ENCODE measurements at regions not wholly inside any gene's neighbourhood (a gene's known extent, or its start where the extent isn't known, plus 50 kb on each side); places are given as distances from the start of the nearest gene placed in this dataset.

GRCh38 chr5:139733698-139734538 is 61.7 kb upstream of the PSD2 start:
- no peak for FAIRE-seq

GRCh38 chr5:139734539-139734916 is 61.1 kb upstream of the PSD2 start:
- FAIRE-seq, result no peak
- no peak for DNase-seq (ENCODE audit: low spot score)

More at GRCh38 chr5:139733698-139734538, 61.7 kb upstream of the PSD2 start:
- DNase-seq (ENCODE audit: low spot score), result peak; percentile 49

GRCh38 chr5:139738193-139739149 is 57.1 kb upstream of the PSD2 start:
- FAIRE-seq (no peak), DNase-seq (ENCODE audit: low spot score) (no peak)

- FAIRE-seq, result peak; percentile 50
- no peak for DNase-seq (ENCODE audit: low spot score)
Observed at GRCh38 chr5:139739150-139739974, 56.2 kb upstream of the PSD2 start.

GRCh38 chr5:139740138-139740991 is 55.2 kb upstream of the PSD2 start:
- no peak for DNase-seq (ENCODE audit: low spot score)
- FAIRE-seq, result no peak

DNA sequence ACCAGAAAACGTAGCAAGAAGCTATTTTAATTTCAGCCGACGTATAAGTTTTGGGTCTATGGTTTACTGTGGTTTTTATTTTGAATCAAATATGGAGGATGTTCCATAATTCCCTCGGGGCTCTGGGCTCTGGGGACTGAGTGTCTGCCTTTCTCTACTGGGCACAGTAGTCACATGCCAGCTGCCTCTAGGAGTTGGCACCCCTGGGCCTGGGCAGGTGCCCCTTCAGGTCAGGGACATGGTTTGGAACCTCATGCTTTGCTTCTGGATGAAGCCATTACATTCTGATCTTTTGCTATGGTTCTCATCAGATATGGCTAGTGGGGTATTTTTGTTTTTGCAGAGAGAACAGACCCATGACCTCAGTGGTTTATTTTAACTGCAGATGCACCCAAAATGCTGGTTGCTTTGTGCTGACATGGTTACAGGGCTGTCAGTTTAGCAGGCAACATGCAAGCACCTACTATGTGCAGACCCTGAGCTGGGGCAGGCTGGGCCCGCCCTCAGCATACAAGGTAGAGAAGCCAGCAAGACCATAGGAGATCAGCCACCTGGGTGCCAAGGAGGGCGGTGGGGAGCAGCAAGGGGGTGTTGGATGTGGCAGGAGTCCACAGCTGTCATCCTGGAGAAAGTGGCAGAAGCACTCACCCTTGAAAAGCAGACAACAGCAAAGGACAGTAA is 54.5 kb upstream of the PSD2 start:
- FAIRE-seq, result no peak

GRCh38 chr5:139741823-139742172 is 53.8 kb upstream of the PSD2 start:
- FAIRE-seq (no peak), DNase-seq (ENCODE audit: low spot score) (no peak)

More for the DNA sequence above, 54.5 kb upstream of the PSD2 start:
- no peak for DNase-seq (ENCODE audit: low spot score)

DNA sequence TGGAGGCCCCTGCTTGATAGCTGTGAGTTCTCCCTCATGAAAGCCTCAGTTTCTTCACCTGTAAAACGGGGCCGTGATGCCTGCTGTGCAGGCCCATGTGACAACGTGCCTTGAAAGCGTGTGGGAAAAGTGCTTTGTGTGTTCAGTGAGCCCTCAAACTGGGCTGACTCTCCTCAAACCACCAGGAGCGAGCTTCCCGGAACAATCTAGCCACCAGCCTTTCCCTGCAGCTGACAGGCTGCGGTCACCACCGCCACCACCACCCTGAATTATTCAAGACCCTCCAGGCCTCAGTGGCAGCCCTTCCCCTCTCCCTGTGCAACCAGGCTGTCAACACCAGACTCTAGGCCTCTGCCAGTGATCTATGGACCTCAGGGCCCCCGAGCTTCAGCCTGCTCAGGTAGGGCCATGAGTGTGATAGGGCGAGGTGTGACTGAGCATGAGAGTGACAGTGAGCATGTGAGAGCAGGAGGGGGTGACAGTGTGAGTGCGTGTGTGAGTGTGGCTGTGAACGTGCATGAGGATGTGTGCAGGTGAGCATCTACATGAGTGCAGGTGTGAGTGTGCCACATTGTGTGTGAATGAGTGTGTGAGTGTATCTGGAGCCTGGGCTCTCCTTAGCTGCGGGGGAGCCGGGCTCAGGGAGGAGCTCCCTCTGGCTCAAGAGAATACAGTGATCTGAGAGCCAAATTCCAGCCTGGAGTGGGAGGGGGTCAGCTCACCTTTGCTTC is 53.3 kb upstream of the PSD2 start:
- FAIRE-seq, result no peak
- no peak for DNase-seq (ENCODE audit: low spot score)

GRCh38 chr5:139743001-139743771 is 52.4 kb upstream of the PSD2 start:
- DNase-seq (ENCODE audit: low spot score) (no peak), FAIRE-seq (no peak)

GRCh38 chr5:139743804-139744203 is 51.8 kb upstream of the PSD2 start:
- DNase-seq (ENCODE audit: low spot score) (no peak), FAIRE-seq (no peak)

DNA sequence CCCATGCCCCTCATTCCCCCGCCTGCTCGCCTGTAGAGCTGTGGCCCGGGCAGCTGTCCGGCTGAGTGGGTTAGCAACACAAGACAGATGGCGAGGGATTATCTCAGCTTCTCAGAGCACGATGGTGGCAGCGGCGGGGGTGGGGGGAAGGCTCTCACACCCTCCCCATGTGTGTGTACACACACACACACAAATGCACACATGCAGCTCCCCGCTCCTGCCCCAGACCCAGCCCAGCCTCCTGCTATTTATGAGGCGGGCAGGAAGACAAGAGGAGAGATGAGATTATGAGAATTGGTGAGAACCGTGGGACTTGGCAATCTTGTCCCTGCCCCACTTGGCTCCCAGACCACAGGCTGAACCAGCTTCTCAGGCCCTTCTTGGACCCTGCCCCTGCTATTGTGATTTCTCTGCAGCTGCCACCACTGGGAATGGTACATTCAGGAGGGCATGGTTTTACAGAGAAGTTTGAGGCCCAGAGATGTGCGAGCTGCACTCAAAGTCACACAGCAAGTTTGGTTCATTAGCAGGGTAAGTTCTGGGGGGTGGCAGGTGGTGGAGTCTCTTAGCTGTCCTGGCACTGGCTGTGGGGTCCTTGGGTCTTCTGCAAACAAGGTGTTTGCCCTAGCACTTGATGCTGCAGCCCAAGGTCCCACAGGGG is 51.0 kb upstream of the PSD2 start:
- no peak for FAIRE-seq
- no peak for DNase-seq (ENCODE audit: low spot score)

- no peak for FAIRE-seq
- DNase-seq (ENCODE audit: low spot score), result peak; percentile 67
Observed at GRCh38 chr5:139745132-139745799, 50.3 kb upstream of the PSD2 start.

GRCh38 chr5:139745800-139746690 is 49.6 kb upstream of the PSD2 start:
- no peak for DNase-seq (ENCODE audit: low spot score)
- FAIRE-seq, result no peak

Measured in urothelium cell line (cell line).